Erythroblast (primary cell): ENCODE measurements at regions not wholly inside any gene's neighbourhood (a gene's known extent, or its start where the extent isn't known, plus 50 kb on each side); places are given as distances from the start of the nearest gene placed in this dataset.

ENCODE experiments used
- GATA1 ChIP-seq: IDR thresholded peaks from 2 replicates; pipeline ENCODE4 v1.6.1; 2011; ENCODE audit warnings: low read depth, mild to moderate bottlenecking, control low read depth, low read length, moderate library complexity
- POLR2A ChIP-seq: IDR thresholded peaks from 2 replicates; pipeline ENCODE4 v1.6.1; 2011; ENCODE audit warnings: mild to moderate bottlenecking, low read length

DNA sequence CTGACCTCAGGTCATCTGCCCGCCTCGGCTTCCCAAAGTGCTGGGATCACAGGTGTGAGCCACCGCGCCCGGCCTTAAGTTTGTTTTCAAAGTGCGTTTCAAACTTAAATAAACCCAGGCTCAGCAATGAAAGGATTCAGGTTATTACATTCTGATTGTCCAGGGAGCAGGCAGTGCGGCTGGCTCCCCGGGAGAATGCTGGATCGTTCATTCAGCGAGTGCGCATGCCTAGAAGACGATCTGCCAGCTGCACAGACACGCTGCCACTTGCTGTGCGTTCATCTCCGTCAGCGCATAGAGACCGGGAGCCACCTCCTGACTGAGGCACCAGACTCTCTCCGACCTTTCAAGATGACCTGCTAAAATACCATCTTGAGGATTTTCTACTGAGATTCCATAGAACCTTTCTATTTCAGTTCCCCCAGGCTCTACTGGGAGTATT is 163.9 kb upstream of the ZNF217 start:
- TF ChIP-seq POLR2A (no peak), GATA1 (no peak)
